ENCODE measurements at regions not wholly inside any gene's neighbourhood (a gene's known extent, or its start where the extent isn't known, plus 50 kb on each side); places are given as distances from the start of the nearest gene placed in this dataset.

- TF ChIP-seq, protein P1, sequence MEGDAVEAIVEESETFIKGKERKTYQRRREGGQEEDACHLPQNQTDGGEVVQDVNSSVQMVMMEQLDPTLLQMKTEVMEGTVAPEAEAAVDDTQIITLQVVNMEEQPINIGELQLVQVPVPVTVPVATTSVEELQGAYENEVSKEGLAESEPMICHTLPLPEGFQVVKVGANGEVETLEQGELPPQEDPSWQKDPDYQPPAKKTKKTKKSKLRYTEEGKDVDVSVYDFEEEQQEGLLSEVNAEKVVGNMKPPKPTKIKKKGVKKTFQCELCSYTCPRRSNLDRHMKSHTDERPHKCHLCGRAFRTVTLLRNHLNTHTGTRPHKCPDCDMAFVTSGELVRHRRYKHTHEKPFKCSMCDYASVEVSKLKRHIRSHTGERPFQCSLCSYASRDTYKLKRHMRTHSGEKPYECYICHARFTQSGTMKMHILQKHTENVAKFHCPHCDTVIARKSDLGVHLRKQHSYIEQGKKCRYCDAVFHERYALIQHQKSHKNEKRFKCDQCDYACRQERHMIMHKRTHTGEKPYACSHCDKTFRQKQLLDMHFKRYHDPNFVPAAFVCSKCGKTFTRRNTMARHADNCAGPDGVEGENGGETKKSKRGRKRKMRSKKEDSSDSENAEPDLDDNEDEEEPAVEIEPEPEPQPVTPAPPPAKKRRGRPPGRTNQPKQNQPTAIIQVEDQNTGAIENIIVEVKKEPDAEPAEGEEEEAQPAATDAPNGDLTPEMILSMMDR (IDR thresholded peaks at IDR 0.05 in 2 of 3, conservative IDR thresholded peaks at IDR 0.05 in 1 of 3; ENCODE audit: borderline replicate concordance in 1 of 3, insufficient read depth in 1 of 3, low read depth in 2 of 3, low read length in 2 of 3), result no peak
- TF ChIP-seq ELF1 (IDR thresholded peaks at IDR 0.05; ENCODE audit: borderline replicate concordance, low read depth), result no peak
- no peak for TF ChIP-seq ATF3 (IDR thresholded peaks at IDR 0.05)
- TF ChIP-seq POLR2A (IDR thresholded peaks at IDR 0.05; ENCODE audit: borderline replicate concordance, extremely low read depth, insufficient read depth, insufficient read length), result no peak
- no peak for TF ChIP-seq EZH2 (IDR thresholded peaks at IDR 0.05)
- TF ChIP-seq CEBPB (IDR thresholded peaks at IDR 0.05; ENCODE audit: low read depth), result no peak
- TF ChIP-seq FOSL1 (IDR thresholded peaks at IDR 0.05; ENCODE audit: low read depth), result no peak
- TF ChIP-seq ZBTB33 (IDR thresholded peaks at IDR 0.05; ENCODE audit: extremely low read depth, insufficient replicate concordance, low read length), result no peak
- no peak for TF ChIP-seq RAD21 (IDR thresholded peaks at IDR 0.05; ENCODE audit: low read depth)
- no peak for TF ChIP-seq ZFX (IDR thresholded peaks at IDR 0.05)
- TF ChIP-seq JUND (IDR thresholded peaks at IDR 0.05), result no peak
- TF ChIP-seq EGR1 (IDR thresholded peaks at IDR 0.05; ENCODE audit: low read depth), result no peak
- TF ChIP-seq ZNF274 (IDR thresholded peaks at IDR 0.05; ENCODE audit: low read depth, low read length), result no peak
- TF ChIP-seq, protein P2, sequence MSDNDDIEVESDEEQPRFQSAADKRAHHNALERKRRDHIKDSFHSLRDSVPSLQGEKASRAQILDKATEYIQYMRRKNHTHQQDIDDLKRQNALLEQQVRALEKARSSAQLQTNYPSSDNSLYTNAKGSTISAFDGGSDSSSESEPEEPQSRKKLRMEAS (IDR thresholded peaks at IDR 0.05), result no peak
Measured at GRCh38 chr2:150341982-150342680, 145.3 kb downstream of the RND3 start.
